Astrocyte of the cerebellum (primary cell): ENCODE measurements at regions not wholly inside any gene's neighbourhood (a gene's known extent, or its start where the extent isn't known, plus 50 kb on each side); places are given as distances from the start of the nearest gene placed in this dataset.
A peak's percentile ranks its signal among the peaks of the same experiment; 100 is the strongest.

Experiments
- DNase-seq: peaks from one replicate; pipeline ENCODE4 v3.0.0-alpha.2; 2011; ENCODE audit warnings: low read depth
- H3K4me3 ChIP-seq: 2 replicates; pipeline ENCODE4 v1.5.1; 2011; ENCODE audit warnings: mild to moderate bottlenecking, low read depth, low read length, moderate library complexity
- CTCF ChIP-seq: IDR thresholded peaks from 2 replicates; pipeline ENCODE4 v1.5.1; 2012; ENCODE audit warnings: low read length, low read depth, moderate library complexity, mild to moderate bottlenecking; ENCODE audit errors: missing control alignments
- in situ Hi-C: cut with HindIII; loops from 2 replicates; pipeline ENCODE4 v1.10.0; 2017; ENCODE audit warnings: low sequenced_read_pairs

GRCh38 chr21:33980276-33980916, 64.8 kb upstream of the ATP5PO start:
- H3K4me3 ChIP-seq = no peak overlapping the region
- no peak for DNase-seq
- in situ Hi-C loops = no loop called here
- TF ChIP-seq CTCF = no peak

GRCh38 chr21:33978585-33978984, 63.0 kb upstream of the ATP5PO start:
- H3K4me3 ChIP-seq = no peak overlapping the region
- in situ Hi-C loops = no loop called here
- DNase-seq = no peak
- TF ChIP-seq CTCF = no peak

- no peak for DNase-seq
- TF ChIP-seq CTCF = no peak
- in situ Hi-C loops = no loop called here
- H3K4me3 ChIP-seq = no peak overlapping the region
Observed at GRCh38 chr21:33977721-33978369, 62.2 kb upstream of the ATP5PO start.

GRCh38 chr21:33977017-33977720, 61.6 kb upstream of the ATP5PO start:
- TF ChIP-seq CTCF = no peak
- no peak overlapping the region for H3K4me3 ChIP-seq
- no peak for DNase-seq
- in situ Hi-C loops = no loop called here

- peak; percentile 93 for DNase-seq
- in situ Hi-C loops = no loop called here
- no peak for TF ChIP-seq CTCF
- no peak overlapping the region for H3K4me3 ChIP-seq
Observed at GRCh38 chr21:33976082-33977016, 60.7 kb upstream of the ATP5PO start.

- DNase-seq = no peak
- in situ Hi-C loops = no loop called here
Observed at GRCh38 chr21:33975548-33976081, 60.0 kb upstream of the ATP5PO start.

More at GRCh38 chr21:33975548-33976081, 60.0 kb upstream of the ATP5PO start:
- H3K4me3 ChIP-seq = no peak overlapping the region
- TF ChIP-seq CTCF = no peak
